ENCODE measurements at regions not wholly inside any gene's neighbourhood (a gene's known extent, or its start where the extent isn't known, plus 50 kb on each side); places are given as distances from the start of the nearest gene placed in this dataset.

DNA sequence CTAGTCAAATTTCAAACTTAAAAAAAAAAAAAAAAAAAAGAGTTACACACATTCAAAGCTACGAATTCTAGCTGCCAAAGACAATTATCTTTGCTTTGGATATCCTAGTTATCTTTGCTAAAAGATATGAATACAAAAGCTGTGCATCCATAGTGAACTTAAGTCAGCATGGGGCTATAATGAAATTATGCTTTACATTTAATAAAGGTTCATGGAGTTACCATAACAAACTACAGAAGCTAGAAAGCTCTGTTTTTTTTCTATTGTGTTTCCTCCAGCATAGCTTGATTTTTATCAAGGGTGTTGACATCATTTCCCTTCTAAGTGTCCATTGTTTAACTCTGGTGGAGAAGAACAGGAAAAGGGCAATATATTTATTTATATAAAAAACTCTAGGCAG, 234.1 kb downstream of the ANKRD50 start:
- TF ChIP-seq LEF1 (IDR thresholded peaks at IDR 0.05; ENCODE audit: borderline replicate concordance), result no peak
- no peak for TF ChIP-seq BHLHE40 (IDR thresholded peaks at IDR 0.05; ENCODE audit: borderline replicate concordance)
- TF ChIP-seq HDGF (IDR thresholded peaks at IDR 0.05; ENCODE audit: borderline replicate concordance), result no peak
- TF ChIP-seq CTBP1 (IDR thresholded peaks at IDR 0.05; ENCODE audit: borderline replicate concordance), result no peak
- TF ChIP-seq SUZ12 (IDR thresholded peaks at IDR 0.05), result no peak
- no peak for TF ChIP-seq NFRKB (IDR thresholded peaks at IDR 0.05)
- TF ChIP-seq TARDBP (IDR thresholded peaks at IDR 0.05), result no peak
- TF ChIP-seq ARNT (IDR thresholded peaks at IDR 0.05), result no peak
- TF ChIP-seq SP1 (IDR thresholded peaks at IDR 0.05), result no peak
- no peak for TF ChIP-seq ZNF384 (IDR thresholded peaks at IDR 0.05)
